Natural killer cell (primary cell): ENCODE measurements at regions not wholly inside any gene's neighbourhood (a gene's known extent, or its start where the extent isn't known, plus 50 kb on each side); places are given as distances from the start of the nearest gene placed in this dataset.

Experiments
- ATAC-seq, 3 donors: fragments of 150-1000 bp in 2 of 3; fragments of 200-7000 bp in 1 of 3; cut with Tn5 transposase; 1 replicate in 1 of 3; 2 replicates in 2 of 3; pipeline ENCODE4 v1.10.0; 2021; ENCODE audit warnings: mild to moderate bottlenecking in 2 of 3, moderate library complexity in 2 of 3
- DNase-seq, 2 donors: peaks; one replicate each; pipeline versions ENCODE4 v3.0.0 to v3.0.0-alpha.2; 2013 to 2021; ENCODE audit warnings: mixed read lengths in 1 of 2
- H3K27ac ChIP-seq: one replicate; pipeline ENCODE4 v1.5.1; 2013; ENCODE audit warnings: mild to moderate bottlenecking, low read length
- H3K27me3 ChIP-seq: one replicate; pipeline ENCODE4 v1.6.1; 2013; ENCODE audit warnings: low read length; ENCODE audit not compliant: control insufficient read depth, insufficient read depth
- H3K36me3 ChIP-seq: one replicate; pipeline ENCODE4 v1.6.1; 2013; ENCODE audit warnings: low read length; ENCODE audit not compliant: control insufficient read depth, insufficient read depth
- H3K4me1 ChIP-seq: one replicate; pipeline ENCODE4 v1.6.1; 2013; ENCODE audit warnings: low read length; ENCODE audit not compliant: control insufficient read depth, insufficient read depth
- H3K4me3 ChIP-seq: one replicate; pipeline ENCODE4 v1.5.1; 2013; ENCODE audit warnings: low read length
- H3K9me3 ChIP-seq: one replicate; pipeline ENCODE4 v1.6.1; 2013; ENCODE audit warnings: low read length; ENCODE audit not compliant: control insufficient read depth, insufficient read depth
- H3K27ac Mint-ChIP-seq, 2 donors: one replicate each; pipeline ENCODE4 v1.8.0; 2022; ENCODE audit warnings: mild to moderate bottlenecking in 2 of 2, mixed read lengths in 2 of 2, moderate library complexity in 1 of 2
- H3K27me3 Mint-ChIP-seq, 2 donors: one replicate each; pipeline ENCODE4 v1.8.0; 2022; ENCODE audit warnings: low read depth in 2 of 2, mixed read lengths in 2 of 2
- H3K36me3 Mint-ChIP-seq: one replicate; pipeline ENCODE4 v1.8.0; 2022; ENCODE audit warnings: mixed read lengths
- H3K4me1 Mint-ChIP-seq, 2 donors: one replicate each; pipeline ENCODE4 v1.8.0; 2022; ENCODE audit warnings: mixed read lengths in 2 of 2
- H3K4me3 Mint-ChIP-seq: one replicate; pipeline ENCODE4 v1.8.0; 2022; ENCODE audit warnings: mild to moderate bottlenecking, moderate library complexity, mixed read lengths
- H3K9me3 Mint-ChIP-seq, 2 donors: one replicate each; pipeline ENCODE4 v1.8.0; 2022; ENCODE audit warnings: mixed read lengths in 2 of 2
- CTCF ChIP-seq: fragments of 200-600 bp; IDR thresholded peaks from one replicate; pipeline ENCODE4 v1.8.0; 2022; ENCODE audit warnings: antibody characterized with exemption
- WGBS: methylation state at CpG from one replicate; pipeline ENCODE4 v1.1.7; 2013; ENCODE audit warnings: missing lambda C conversion rate; ENCODE audit not compliant: insufficient coverage; 5-methylcytosine and 5-hydroxymethylcytosine counted together
- intact Hi-C: fragments of 100-400 bp; cut with micrococcal nuclease; formaldehyde crosslinking; loops from one replicate; pipeline ENCODE4 v1.14.2; 2022

- Histone ChIP-seq H3K4me3 (no peak overlapping the region), H3K4me1 (no peaks in the 10 kb centered on the region), H3K36me3 (no peaks in the 10 kb centered on the region), H3K27ac (no peak overlapping the region), H3K9me3 (no peaks in the 10 kb centered on the region), H3K27me3 (peaks cover 2% of the 10 kb centered on the region)
- peaks cover 23 to 60% of the 10 kb centered on the region in 2 donors for H3K27me3 Mint-ChIP-seq
- H3K36me3 Mint-ChIP-seq: no peaks in the 10 kb centered on the region
- intact Hi-C loops: no loop called here
- ATAC-seq (no peak), DNase-seq (no peak)
- H3K4me1 Mint-ChIP-seq: peaks cover 0 to 4% of the 10 kb centered on the region in 2 donors
- no peak for TF ChIP-seq CTCF
- no peak overlapping the region for H3K4me3 Mint-ChIP-seq
- H3K27ac Mint-ChIP-seq: no peak overlapping the region
- WGBS: 54% methylated on average over 7 of the region's 7 CpGs
- H3K9me3 Mint-ChIP-seq: no peaks in the 10 kb centered on the region
Observed at GRCh38 chr5:88396751-88397281, 128.2 kb upstream of the TMEM161B start.

GRCh38 chr5:88396000-88396535 lies 127.4 kb upstream of the TMEM161B start:
- no peak for DNase-seq
- no peaks in the 10 kb centered on the region for H3K9me3 ChIP-seq
- Mint-ChIP-seq H3K4me3 (no peak overlapping the region), H3K27me3 (peaks cover 21 to 54% of the 10 kb centered on the region in 2 donors), H3K4me1 (peaks cover 0 to 4% of the 10 kb centered on the region in 2 donors), H3K36me3 (no peaks in the 10 kb centered on the region), H3K9me3 (no peaks in the 10 kb centered on the region), H3K27ac (no peak overlapping the region)
- H3K36me3 ChIP-seq: no peaks in the 10 kb centered on the region
- WGBS: 81% methylated on average over 2 of the region's 2 CpGs
- ATAC-seq: no peak
- intact Hi-C loops: no loop called here
- H3K4me1 ChIP-seq: no peaks in the 10 kb centered on the region
- H3K27ac ChIP-seq: no peak overlapping the region
- peaks cover 2% of the 10 kb centered on the region for H3K27me3 ChIP-seq
- no peak for TF ChIP-seq CTCF
- no peak overlapping the region for H3K4me3 ChIP-seq

- H3K4me1 Mint-ChIP-seq: peaks cover 0 to 4% of the 10 kb centered on the region in 2 donors
- no peaks in the 10 kb centered on the region for H3K36me3 Mint-ChIP-seq
- no peaks in the 10 kb centered on the region for H3K9me3 Mint-ChIP-seq
- intact Hi-C loops: no loop called here
- no CpG with 5 or more reads among the region's 4 CpGs for WGBS
- Histone ChIP-seq H3K4me3 (no peak overlapping the region), H3K4me1 (no peaks in the 10 kb centered on the region), H3K9me3 (no peaks in the 10 kb centered on the region), H3K27me3 (peaks cover 2% of the 10 kb centered on the region), H3K36me3 (no peaks in the 10 kb centered on the region), H3K27ac (no peak overlapping the region)
- TF ChIP-seq CTCF: no peak
- no peak overlapping the region for H3K27ac Mint-ChIP-seq
- ATAC-seq (no peak), DNase-seq (no peak)
- H3K27me3 Mint-ChIP-seq: peaks cover 18 to 56% of the 10 kb centered on the region in 2 donors
- no peak overlapping the region for H3K4me3 Mint-ChIP-seq
Observed at GRCh38 chr5:88395264-88395663, 126.6 kb upstream of the TMEM161B start.
